HFF-Myc (cell line): ENCODE measurements at regions not wholly inside any gene's neighbourhood (a gene's known extent, or its start where the extent isn't known, plus 50 kb on each side); places are given as distances from the start of the nearest gene placed in this dataset.

ENCODE experiments used
- DNase-seq: peaks from one replicate; pipeline ENCODE4 v3.0.0-alpha.2; 2011; ENCODE audit warnings: low read depth; ENCODE audit errors: extremely low read depth
- H3K4me3 ChIP-seq: replicated peaks from 2 replicates; pipeline ENCODE4 v1.5.1; 2011; ENCODE audit warnings: low read depth, mild to moderate bottlenecking, control low read depth, low read length
- CTCF ChIP-seq: IDR thresholded peaks from 2 replicates; pipeline ENCODE4 v1.5.1; 2012; ENCODE audit warnings: mild to moderate bottlenecking, low read depth, low read length, control low read depth; ENCODE audit errors: missing control alignments

GRCh38 chr10:31659665-31660064, 269.0 kb downstream of the ARHGAP12 start:
- H3K4me3 ChIP-seq, result no peak overlapping the region
- no peak for DNase-seq
- TF ChIP-seq CTCF, result no peak

DNA sequence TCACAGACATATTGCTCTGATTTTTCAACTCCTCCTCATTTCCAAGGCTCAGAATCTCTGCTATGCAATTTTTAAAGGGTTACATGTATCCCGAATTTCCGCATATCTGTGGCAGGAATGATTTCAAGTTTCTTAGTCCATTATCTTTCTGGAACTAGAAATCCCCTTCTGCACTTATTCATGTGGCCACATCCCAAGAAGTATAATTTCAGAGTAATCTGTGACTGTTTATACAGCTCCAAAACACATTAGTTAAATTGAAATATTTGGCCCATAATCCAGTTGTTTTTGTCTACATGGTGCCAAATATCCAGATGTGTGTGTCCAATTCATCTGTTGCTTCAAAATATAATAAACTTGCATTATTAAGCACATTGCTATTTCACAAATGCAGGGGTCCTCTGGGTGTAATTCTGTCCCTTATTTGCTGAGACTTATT, 271.2 kb downstream of the ARHGAP12 start:
- no peak for DNase-seq
- no peak overlapping the region for H3K4me3 ChIP-seq
- no peak for TF ChIP-seq CTCF

DNA sequence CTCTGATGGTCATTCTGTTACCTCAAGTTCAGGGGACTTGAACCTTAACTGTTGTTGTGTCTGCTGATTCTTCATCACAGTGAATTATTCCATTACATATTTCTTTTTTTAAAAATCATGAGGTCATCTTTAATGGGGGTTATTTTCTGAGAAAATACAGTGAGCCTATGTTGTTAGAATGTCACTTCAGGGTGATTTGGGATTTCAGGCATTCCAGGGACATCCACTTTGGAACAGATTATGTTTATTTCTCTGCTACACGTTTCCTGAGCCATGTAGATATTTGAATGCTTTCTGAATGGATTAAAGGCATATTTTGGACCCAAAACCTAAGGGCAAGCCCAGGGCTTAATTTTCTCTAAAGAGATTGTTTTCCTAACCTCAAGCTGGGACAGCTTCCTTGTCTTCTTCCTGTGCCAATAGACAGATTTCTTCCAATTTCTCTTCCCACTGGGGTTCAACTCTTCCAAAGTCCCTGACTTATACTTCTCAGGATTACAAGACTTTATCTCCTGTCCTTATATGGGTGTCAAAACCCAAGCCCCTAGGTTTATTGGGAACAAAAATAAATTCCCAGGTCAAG, 271.7 kb downstream of the ARHGAP12 start:
- H3K4me3 ChIP-seq, result no peak overlapping the region
- TF ChIP-seq CTCF, result no peak
- no peak for DNase-seq

GRCh38 chr10:31652038-31652437, 276.6 kb downstream of the ARHGAP12 start:
- no peak for TF ChIP-seq CTCF
- no peak overlapping the region for H3K4me3 ChIP-seq
- DNase-seq, result no peak

GRCh38 chr10:31650010-31650409, 278.6 kb downstream of the ARHGAP12 start:
- H3K4me3 ChIP-seq, result no peak overlapping the region
- no peak for TF ChIP-seq CTCF
- DNase-seq, result peak; percentile 76

GRCh38 chr10:31648966-31649365, 279.7 kb downstream of the ARHGAP12 start:
- DNase-seq, result no peak

More at GRCh38 chr10:31648966-31649365, 279.7 kb downstream of the ARHGAP12 start:
- no peak overlapping the region for H3K4me3 ChIP-seq
- TF ChIP-seq CTCF, result no peak
